HG02840 (cell line): ENCODE measurements at regions not wholly inside any gene's neighbourhood (a gene's known extent, or its start where the extent isn't known, plus 50 kb on each side); places are given as distances from the start of the nearest gene placed in this dataset.

ENCODE experiments used
- ATAC-seq: cut with Tn5 transposase; IDR thresholded peaks from one replicate; pipeline ENCODE4 v1.9.1; 2021; ENCODE audit warnings: mild to moderate bottlenecking, moderate library complexity, moderate number of reproducible peaks; ENCODE audit not compliant: unreplicated experiment, low FRiP score

- no peak for ATAC-seq
These were observed 301.2 kb downstream of the SMOC2 start for GRCh38 chr6:168741942-168742782.

- ATAC-seq, result no peak
These were observed 300.3 kb downstream of the SMOC2 start for GRCh38 chr6:168741305-168741704.

- ATAC-seq, result no peak
These were observed 298.4 kb downstream of the SMOC2 start for GRCh38 chr6:168739381-168739780.

GRCh38 chr6:168737481-168737880 lies 296.5 kb downstream of the SMOC2 start:
- no peak for ATAC-seq

GRCh38 chr6:168737014-168737413 lies 296.0 kb downstream of the SMOC2 start:
- no peak for ATAC-seq

GRCh38 chr6:168736039-168736438 lies 295.1 kb downstream of the SMOC2 start:
- ATAC-seq, result no peak

GRCh38 chr6:168735268-168735949 lies 294.4 kb downstream of the SMOC2 start:
- ATAC-seq, result no peak

GRCh38 chr6:168734523-168734922 lies 293.5 kb downstream of the SMOC2 start:
- no peak for ATAC-seq

GRCh38 chr6:168732676-168733075 lies 291.7 kb downstream of the SMOC2 start:
- ATAC-seq, result no peak

GRCh38 chr6:168730931-168731716 lies 290.1 kb downstream of the SMOC2 start:
- ATAC-seq, result no peak

GRCh38 chr6:168728056-168728455 lies 287.1 kb downstream of the SMOC2 start:
- no peak for ATAC-seq

- ATAC-seq, result no peak
These were observed 285.4 kb downstream of the SMOC2 start for GRCh38 chr6:168726312-168726856.

GRCh38 chr6:168725802-168726201 lies 284.8 kb downstream of the SMOC2 start:
- no peak for ATAC-seq

GRCh38 chr6:168724669-168725570 lies 283.9 kb downstream of the SMOC2 start:
- no peak for ATAC-seq

GRCh38 chr6:168724033-168724432 lies 283.0 kb downstream of the SMOC2 start:
- ATAC-seq, result no peak

- ATAC-seq, result no peak
These were observed 281.4 kb downstream of the SMOC2 start for GRCh38 chr6:168722397-168722796.

- no peak for ATAC-seq
These were observed 280.6 kb downstream of the SMOC2 start for GRCh38 chr6:168721571-168721970.

GRCh38 chr6:168719901-168720300 lies 278.9 kb downstream of the SMOC2 start:
- no peak for ATAC-seq

- ATAC-seq, result no peak
These were observed 278.0 kb downstream of the SMOC2 start for GRCh38 chr6:168718821-168719475.
